Endothelial cell of umbilical vein (primary cell): ENCODE measurements at regions not wholly inside any gene's neighbourhood (a gene's known extent, or its start where the extent isn't known, plus 50 kb on each side); places are given as distances from the start of the nearest gene placed in this dataset.

Experiments used
- BruUV-seq: library from RNA; stranded (reverse); fragments of 400-500 nt; replicated peaks from 2 replicates; lab custom pipeline; 2021; lab: Mats Ljungman, UMichigan
- CTCF ChIA-PET: fragments of 300-600, 350-600 bp; sonication (Branson Sonifier 250); formaldehyde crosslinking; loops from one replicate; lab custom pipeline; 2021; ENCODE audit warnings: antibody characterized with exemption, inconsistent platforms; lab: Charles Lee
- POLR2A ChIA-PET: fragments of 300-600, 350-600 bp; sonication (Branson Sonifier 250); formaldehyde crosslinking; loops from one replicate; lab custom pipeline; 2021; ENCODE audit warnings: antibody characterized with exemption, inconsistent platforms; lab: Charles Lee
- DNase-seq: peaks from one replicate; pipeline ENCODE4 v3.0.0-alpha.2; 2011; ENCODE audit warnings: low read depth, low spot score
- FAIRE-seq: peaks from 2 replicates; lab custom pipeline; 2011; peaks lifted over from hg19 to GRCh38; lab: Jason Lieb, UNC
- H2AFZ ChIP-seq: 2 replicates; pipeline ENCODE4 v1.6.0; 2012; ENCODE audit warnings: low read depth, low read length, control low read depth, inconsistent platforms
- H3K27ac ChIP-seq: 2 replicates; pipeline ENCODE4 v1.5.1; 2011; ENCODE audit warnings: low read depth, mild to moderate bottlenecking, control low read depth, low read length, moderate library complexity; ENCODE audit not compliant: insufficient read depth
- H3K27me3 ChIP-seq, 2 experiments: 2 replicates each; pipeline versions ENCODE4 v1.6.0 to v1.6.1; 2011; ENCODE audit warnings: low read length in 2 of 2, mixed read lengths in 1 of 2; ENCODE audit not compliant: control insufficient read depth in 2 of 2, insufficient read depth in 2 of 2
- H3K36me3 ChIP-seq, 2 experiments: 2 replicates in 1 of 2; 3 replicates in 1 of 2; pipeline ENCODE4 v1.5.1; 2011; ENCODE audit warnings: low read length in 2 of 2, mild to moderate bottlenecking in 1 of 2, moderate library complexity in 1 of 2; ENCODE audit not compliant: control insufficient read depth in 2 of 2, insufficient read depth in 2 of 2; ENCODE audit errors: extremely low read depth in 1 of 2
- H3K4me1 ChIP-seq: 3 replicates; pipeline ENCODE4 v1.5.1; 2011; ENCODE audit warnings: mild to moderate bottlenecking, low read length; ENCODE audit not compliant: control insufficient read depth, insufficient read depth; ENCODE audit errors: extremely low read depth
- H3K4me2 ChIP-seq: 2 replicates; pipeline ENCODE4 v1.6.1; 2011; ENCODE audit warnings: low read length, control low read depth, mixed read lengths; ENCODE audit not compliant: insufficient read depth
- H3K4me3 ChIP-seq, 3 experiments: fragments of 200-600 bp in 1 of 3; sonication (generic), shearing (Covaris generic) in 1 of 3; replicated peaks in 1 of 3; 2 replicates each; pipeline ENCODE4 v1.5.1; 2011 to 2016; ENCODE audit warnings: control low read depth in 3 of 3, low read length in 3 of 3, mild to moderate bottlenecking in 2 of 3, inconsistent platforms in 1 of 3, low read depth in 1 of 3, moderate library complexity in 1 of 3; ENCODE audit not compliant: insufficient read depth in 1 of 3
- H3K79me2 ChIP-seq: 2 replicates; pipeline ENCODE4 v1.6.0; 2012; ENCODE audit warnings: low read length, inconsistent platforms; ENCODE audit not compliant: control insufficient read depth, insufficient read depth
- H3K9ac ChIP-seq: replicated peaks from 2 replicates; pipeline ENCODE3; 2011; ENCODE audit warnings: low read length, control low read depth; ENCODE audit not compliant: insufficient read depth; ENCODE audit errors: extremely low read depth
- H3K9me1 ChIP-seq: replicated peaks from 3 replicates; pipeline ENCODE4 v1.6.0; 2011; ENCODE audit warnings: mild to moderate bottlenecking, low read length; ENCODE audit not compliant: control insufficient read depth, insufficient read depth; ENCODE audit errors: extremely low read depth
- H3K9me3 ChIP-seq: replicated peaks from 2 replicates; pipeline ENCODE4 v1.5.1; 2012; ENCODE audit warnings: low read length, inconsistent platforms; ENCODE audit not compliant: control insufficient read depth, insufficient read depth
- H4K20me1 ChIP-seq: replicated peaks from 2 replicates; pipeline ENCODE3; 2011; ENCODE audit warnings: mild to moderate bottlenecking, low read length; ENCODE audit not compliant: control insufficient read depth, insufficient read depth; ENCODE audit errors: extremely low read depth
- EZH2 ChIP-seq: IDR thresholded peaks from 2 replicates; pipeline ENCODE4 v1.6.1; 2012; ENCODE audit warnings: borderline replicate concordance, low read depth, mild to moderate bottlenecking, moderate library complexity, low read length, inconsistent platforms; ENCODE audit not compliant: severe bottlenecking
- FOS ChIP-seq: IDR thresholded peaks from 2 replicates; pipeline ENCODE4 v1.6.1; 2011; ENCODE audit warnings: mild to moderate bottlenecking, low read length, moderate library complexity, borderline replicate concordance; ENCODE audit not compliant: insufficient read depth
- GATA2 ChIP-seq: IDR thresholded peaks from 2 replicates; pipeline ENCODE4 v1.7.0; 2011; ENCODE audit warnings: low read depth, mild to moderate bottlenecking, moderate library complexity, mixed read lengths, low read length; ENCODE audit not compliant: insufficient read length, insufficient read depth
- JUN ChIP-seq: IDR thresholded peaks from 2 replicates; pipeline ENCODE4 v1.6.1; 2011; ENCODE audit warnings: borderline replicate concordance, low read depth; ENCODE audit not compliant: insufficient read length, insufficient read depth
- MYC ChIP-seq: IDR thresholded peaks from one replicate; pipeline ENCODE4 v1.6.1; 2011; ENCODE audit warnings: mild to moderate bottlenecking, low read depth, low read length
- POLR2A ChIP-seq: IDR thresholded peaks from 2 replicates; pipeline ENCODE4 v1.6.1; 2012; ENCODE audit warnings: low read depth, mild to moderate bottlenecking, control low read depth, low read length
- POLR2AphosphoS5 ChIP-seq: IDR thresholded peaks from 2 replicates; pipeline ENCODE4 v1.6.1; 2012; ENCODE audit warnings: low read depth, mild to moderate bottlenecking, control low read depth, low read length, moderate library complexity; ENCODE audit not compliant: insufficient read depth
- dilution Hi-C: fragments of 300-500 bp; cut with MboI; formaldehyde crosslinking; loops from one replicate; pipeline ENCODE4 v1.15.0; 2019; ENCODE audit warnings: low sequenced_read_pairs; ENCODE audit not compliant: extremely low pct_ligation_motif_present
- intact Hi-C: fragments of 100-400 bp; cut with micrococcal nuclease; formaldehyde crosslinking; loops from one replicate; pipeline ENCODE4 v1.10.0; 2022
- TF ChIP-seq, protein P1 (sequence below), 2 donors: IDR thresholded peaks; 1 replicate in 1 of 2; 2 replicates in 1 of 2; pipeline ENCODE4 v1.5.1; 2011; ENCODE audit warnings: low read length in 2 of 2, mild to moderate bottlenecking in 2 of 2, moderate library complexity in 2 of 2, control low read depth in 1 of 2, inconsistent platforms in 1 of 2, low read depth in 1 of 2; ENCODE audit not compliant: insufficient read depth in 1 of 2; ENCODE audit errors: extremely low read depth in 1 of 2
- TF ChIP-seq, protein P2 (sequence below): IDR thresholded peaks from 2 replicates; pipeline ENCODE4 v1.6.1; 2011; ENCODE audit not compliant: insufficient read depth, insufficient read length

DNA sequence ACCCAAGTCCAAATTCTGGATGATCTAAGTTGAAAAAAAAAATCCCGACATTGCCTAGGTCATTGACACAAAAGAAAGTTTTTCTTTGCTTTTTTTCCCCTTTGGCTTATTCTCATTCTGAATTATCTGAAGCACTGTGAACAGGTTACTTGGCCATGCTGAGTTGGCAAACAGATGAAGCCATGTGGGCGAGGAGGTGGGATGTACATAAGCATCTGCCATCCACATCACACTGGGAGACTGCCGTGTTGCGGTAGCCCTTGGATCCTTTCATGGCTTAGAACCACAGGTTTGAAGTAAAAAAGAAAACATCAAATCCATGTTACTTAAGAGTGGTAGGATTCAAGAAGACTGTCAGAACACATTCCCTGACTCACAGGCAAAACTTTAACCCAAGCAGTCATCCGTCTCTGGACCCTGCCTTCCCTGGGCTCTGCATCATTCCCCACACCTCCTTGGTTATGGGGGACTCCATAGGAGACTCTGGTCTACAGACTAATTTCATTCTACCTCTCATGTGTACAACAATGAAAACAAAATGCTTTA lies 242.5 kb upstream of the SERP2 start:
- BruUV-seq: no TSS peak
- no peak overlapping the region for H2AFZ ChIP-seq
- POLR2A ChIA-PET: no interaction called here

More for the DNA sequence above, 242.5 kb upstream of the SERP2 start:
- Histone ChIP-seq H3K4me2 (no peak overlapping the region), H3K27ac (no peak overlapping the region), H3K27me3 (no peaks in the 10 kb centered on the region), H3K4me1 (peaks cover 18% of the 10 kb centered on the region), H3K9me3 (no peaks in the 10 kb centered on the region), H3K79me2 (no peaks in the 10 kb centered on the region), H3K9me1 (no peaks in the 10 kb centered on the region), H3K4me3 (no peak overlapping the region), H4K20me1 (no peaks in the 10 kb centered on the region), H3K9ac (no peak overlapping the region), H3K36me3 (no peaks in the 10 kb centered on the region)
- dilution Hi-C loops (no loop called here), intact Hi-C loops (no loop called here)
- no peak for TF ChIP-seq EZH2
- TF ChIP-seq MYC: no peak
- no peak for TF ChIP-seq POLR2AphosphoS5
- no peak for TF ChIP-seq GATA2
- TF ChIP-seq FOS: no peak
- TF ChIP-seq, protein P1, sequence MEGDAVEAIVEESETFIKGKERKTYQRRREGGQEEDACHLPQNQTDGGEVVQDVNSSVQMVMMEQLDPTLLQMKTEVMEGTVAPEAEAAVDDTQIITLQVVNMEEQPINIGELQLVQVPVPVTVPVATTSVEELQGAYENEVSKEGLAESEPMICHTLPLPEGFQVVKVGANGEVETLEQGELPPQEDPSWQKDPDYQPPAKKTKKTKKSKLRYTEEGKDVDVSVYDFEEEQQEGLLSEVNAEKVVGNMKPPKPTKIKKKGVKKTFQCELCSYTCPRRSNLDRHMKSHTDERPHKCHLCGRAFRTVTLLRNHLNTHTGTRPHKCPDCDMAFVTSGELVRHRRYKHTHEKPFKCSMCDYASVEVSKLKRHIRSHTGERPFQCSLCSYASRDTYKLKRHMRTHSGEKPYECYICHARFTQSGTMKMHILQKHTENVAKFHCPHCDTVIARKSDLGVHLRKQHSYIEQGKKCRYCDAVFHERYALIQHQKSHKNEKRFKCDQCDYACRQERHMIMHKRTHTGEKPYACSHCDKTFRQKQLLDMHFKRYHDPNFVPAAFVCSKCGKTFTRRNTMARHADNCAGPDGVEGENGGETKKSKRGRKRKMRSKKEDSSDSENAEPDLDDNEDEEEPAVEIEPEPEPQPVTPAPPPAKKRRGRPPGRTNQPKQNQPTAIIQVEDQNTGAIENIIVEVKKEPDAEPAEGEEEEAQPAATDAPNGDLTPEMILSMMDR (IDR thresholded peaks at IDR 0.05; ENCODE audit: extremely low read depth in 1 of 2, insufficient read depth in 1 of 2, low read depth in 1 of 2, low read length in 2 of 2): no peak
- TF ChIP-seq POLR2A: no peak
- TF ChIP-seq, protein P2, sequence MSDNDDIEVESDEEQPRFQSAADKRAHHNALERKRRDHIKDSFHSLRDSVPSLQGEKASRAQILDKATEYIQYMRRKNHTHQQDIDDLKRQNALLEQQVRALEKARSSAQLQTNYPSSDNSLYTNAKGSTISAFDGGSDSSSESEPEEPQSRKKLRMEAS: no peak
- no peak for TF ChIP-seq JUN
- DNase-seq (no peak), FAIRE-seq (no peak)
- CTCF ChIA-PET: no interaction called here
